ENCODE measurements at regions not wholly inside any gene's neighbourhood (a gene's known extent, or its start where the extent isn't known, plus 50 kb on each side); places are given as distances from the start of the nearest gene placed in this dataset.

DNA sequence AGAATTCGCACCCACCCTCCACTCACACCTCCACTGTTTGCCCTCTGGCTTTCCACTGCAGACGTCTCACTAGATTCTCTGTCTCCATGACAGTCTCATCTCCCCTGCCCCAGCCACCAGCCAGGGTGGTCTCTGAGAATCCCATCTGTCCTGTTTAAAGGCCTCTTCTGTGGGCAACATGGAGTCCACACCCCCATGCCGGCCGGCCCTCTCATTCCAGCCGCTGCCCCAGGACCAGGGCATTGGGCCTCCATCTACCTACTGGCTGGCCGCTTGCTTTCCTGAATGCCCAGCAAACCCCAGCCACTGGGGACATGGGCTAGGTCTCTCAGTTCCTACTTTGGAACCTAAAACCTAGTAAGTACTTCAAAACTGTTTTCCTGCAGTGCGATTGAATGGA, 65.6 kb upstream of the RUFY1 start (continued):
- TF ChIP-seq, protein P1, sequence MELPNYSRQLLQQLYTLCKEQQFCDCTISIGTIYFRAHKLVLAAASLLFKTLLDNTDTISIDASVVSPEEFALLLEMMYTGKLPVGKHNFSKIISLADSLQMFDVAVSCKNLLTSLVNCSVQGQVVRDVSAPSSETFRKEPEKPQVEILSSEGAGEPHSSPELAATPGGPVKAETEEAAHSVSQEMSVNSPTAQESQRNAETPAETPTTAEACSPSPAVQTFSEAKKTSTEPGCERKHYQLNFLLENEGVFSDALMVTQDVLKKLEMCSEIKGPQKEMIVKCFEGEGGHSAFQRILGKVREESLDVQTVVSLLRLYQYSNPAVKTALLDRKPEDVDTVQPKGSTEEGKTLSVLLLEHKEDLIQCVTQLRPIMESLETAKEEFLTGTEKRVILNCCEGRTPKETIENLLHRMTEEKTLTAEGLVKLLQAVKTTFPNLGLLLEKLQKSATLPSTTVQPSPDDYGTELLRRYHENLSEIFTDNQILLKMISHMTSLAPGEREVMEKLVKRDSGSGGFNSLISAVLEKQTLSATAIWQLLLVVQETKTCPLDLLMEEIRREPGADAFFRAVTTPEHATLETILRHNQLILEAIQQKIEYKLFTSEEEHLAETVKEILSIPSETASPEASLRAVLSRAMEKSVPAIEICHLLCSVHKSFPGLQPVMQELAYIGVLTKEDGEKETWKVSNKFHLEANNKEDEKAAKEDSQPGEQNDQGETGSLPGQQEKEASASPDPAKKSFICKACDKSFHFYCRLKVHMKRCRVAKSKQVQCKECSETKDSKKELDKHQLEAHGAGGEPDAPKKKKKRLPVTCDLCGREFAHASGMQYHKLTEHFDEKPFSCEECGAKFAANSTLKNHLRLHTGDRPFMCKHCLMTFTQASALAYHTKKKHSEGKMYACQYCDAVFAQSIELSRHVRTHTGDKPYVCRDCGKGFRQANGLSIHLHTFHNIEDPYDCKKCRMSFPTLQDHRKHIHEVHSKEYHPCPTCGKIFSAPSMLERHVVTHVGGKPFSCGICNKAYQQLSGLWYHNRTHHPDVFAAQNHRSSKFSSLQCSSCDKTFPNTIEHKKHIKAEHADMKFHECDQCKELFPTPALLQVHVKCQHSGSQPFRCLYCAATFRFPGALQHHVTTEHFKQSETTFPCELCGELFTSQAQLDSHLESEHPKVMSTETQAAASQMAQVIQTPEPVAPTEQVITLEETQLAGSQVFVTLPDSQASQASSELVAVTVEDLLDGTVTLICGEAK (IDR thresholded peaks at IDR 0.05): no peak
- TF ChIP-seq, protein P1 (CRISPR knock-in tag; IDR thresholded peaks at IDR 0.05): no peak
- TF ChIP-seq EZH2 (IDR thresholded peaks at IDR 0.05; ENCODE audit: borderline replicate concordance, low read depth, low read length): no peak

Data from K562 (cell line).